GM12872 (cell line): ENCODE measurements at regions not wholly inside any gene's neighbourhood (a gene's known extent, or its start where the extent isn't known, plus 50 kb on each side); places are given as distances from the start of the nearest gene placed in this dataset.

ENCODE experiments used
- TF ChIP-seq, protein P1 (sequence below): IDR thresholded peaks from 3 replicates; pipeline ENCODE4 v1.5.1; 2011; ENCODE audit warnings: low read depth, mild to moderate bottlenecking, low read length, moderate library complexity; ENCODE audit not compliant: insufficient read depth

DNA sequence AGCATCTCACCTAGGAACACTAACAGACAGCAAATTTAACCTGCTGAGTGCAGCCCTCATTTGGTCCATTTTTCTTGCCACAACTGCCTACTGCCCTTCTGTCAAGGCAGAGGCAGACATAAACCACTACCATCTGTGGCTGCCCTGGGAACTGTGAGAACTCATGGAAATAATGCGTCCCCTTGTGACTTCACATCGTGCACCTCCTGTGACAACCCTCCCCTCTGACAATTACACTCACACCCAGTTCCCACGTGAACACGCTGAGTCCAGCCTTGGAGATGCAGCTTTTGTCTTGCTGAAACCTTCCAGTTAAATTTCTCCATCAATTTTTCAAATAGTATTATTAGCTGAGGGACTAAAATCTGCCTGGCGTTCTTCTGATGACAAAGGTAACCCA is 193.1 kb upstream of the KLF14 start:
- TF ChIP-seq, protein P1, sequence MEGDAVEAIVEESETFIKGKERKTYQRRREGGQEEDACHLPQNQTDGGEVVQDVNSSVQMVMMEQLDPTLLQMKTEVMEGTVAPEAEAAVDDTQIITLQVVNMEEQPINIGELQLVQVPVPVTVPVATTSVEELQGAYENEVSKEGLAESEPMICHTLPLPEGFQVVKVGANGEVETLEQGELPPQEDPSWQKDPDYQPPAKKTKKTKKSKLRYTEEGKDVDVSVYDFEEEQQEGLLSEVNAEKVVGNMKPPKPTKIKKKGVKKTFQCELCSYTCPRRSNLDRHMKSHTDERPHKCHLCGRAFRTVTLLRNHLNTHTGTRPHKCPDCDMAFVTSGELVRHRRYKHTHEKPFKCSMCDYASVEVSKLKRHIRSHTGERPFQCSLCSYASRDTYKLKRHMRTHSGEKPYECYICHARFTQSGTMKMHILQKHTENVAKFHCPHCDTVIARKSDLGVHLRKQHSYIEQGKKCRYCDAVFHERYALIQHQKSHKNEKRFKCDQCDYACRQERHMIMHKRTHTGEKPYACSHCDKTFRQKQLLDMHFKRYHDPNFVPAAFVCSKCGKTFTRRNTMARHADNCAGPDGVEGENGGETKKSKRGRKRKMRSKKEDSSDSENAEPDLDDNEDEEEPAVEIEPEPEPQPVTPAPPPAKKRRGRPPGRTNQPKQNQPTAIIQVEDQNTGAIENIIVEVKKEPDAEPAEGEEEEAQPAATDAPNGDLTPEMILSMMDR: no peak

DNA sequence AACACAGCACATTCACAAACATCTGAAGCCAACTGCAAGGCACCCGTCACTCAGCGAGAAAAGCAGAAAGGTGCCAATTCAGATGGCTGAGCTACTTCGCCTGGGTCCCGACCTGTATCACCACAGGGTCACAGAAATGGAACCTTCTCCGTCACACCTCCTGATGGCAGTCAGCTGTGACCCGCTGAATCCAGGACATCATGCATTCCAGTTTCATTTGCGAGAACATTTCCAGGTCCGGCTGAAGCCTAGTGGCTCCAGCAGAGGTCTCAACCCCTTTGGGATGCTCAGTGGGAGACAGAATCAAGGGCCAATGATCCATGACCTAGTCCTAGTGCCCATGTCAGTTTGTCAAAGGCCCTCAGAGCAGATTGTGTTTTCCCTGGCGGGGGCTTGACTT is 193.6 kb upstream of the KLF14 start:
- TF ChIP-seq, protein P1: no peak

DNA sequence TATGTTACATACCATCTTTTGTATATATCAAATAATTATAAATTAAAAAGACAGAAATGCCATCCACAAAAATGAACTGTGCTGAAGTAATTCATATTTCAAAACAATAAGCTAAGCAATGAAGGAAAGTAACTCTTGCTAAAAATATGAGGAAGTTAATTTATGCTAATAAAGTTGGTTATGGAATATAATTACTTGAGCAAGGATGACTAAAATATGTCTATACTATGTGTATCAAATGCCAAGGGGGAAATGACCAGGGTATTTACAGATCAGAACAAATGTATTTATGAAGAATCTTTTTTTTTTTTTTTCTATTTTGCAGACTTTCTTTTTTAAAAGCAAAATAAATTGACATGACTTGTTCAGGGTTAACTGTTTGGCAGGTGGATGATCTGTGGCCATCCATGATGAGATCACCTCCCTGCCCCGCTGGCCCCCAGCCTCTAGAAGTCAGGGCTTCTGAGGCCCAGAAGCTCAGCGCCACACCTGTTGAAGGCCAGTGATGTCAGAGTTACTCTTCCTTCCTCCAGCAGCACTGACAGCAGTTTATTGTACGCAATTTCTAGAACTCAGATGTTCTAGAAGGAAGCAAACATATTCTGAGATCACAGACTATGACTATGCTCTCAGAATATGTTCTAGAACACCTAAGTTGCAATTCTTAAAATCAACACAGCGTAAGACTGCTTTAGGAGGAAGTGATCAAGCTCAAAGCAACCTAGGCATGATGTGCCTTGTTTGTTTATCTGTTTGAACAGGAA is 196.1 kb upstream of the KLF14 start:
- TF ChIP-seq, protein P1: no peak

DNA sequence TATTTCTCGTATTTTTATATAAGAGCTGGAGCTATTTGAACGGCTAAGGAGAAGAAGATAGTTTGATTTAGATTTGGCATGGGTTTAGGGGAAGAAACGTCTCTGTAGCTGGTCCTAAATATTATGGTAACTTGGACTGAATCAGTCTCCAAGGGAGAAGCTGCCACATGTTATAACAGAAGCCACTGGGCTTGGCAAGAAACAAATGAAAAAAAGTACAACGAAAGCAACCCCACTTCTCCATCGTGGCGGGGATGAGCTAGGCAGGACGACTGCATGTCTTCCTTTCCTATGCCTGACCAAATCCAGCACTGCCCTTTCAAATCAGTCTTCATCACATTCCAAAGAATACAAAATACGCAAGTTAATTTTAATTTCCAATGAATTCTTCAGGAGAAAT is 196.7 kb upstream of the KLF14 start:
- TF ChIP-seq, protein P1: no peak

DNA sequence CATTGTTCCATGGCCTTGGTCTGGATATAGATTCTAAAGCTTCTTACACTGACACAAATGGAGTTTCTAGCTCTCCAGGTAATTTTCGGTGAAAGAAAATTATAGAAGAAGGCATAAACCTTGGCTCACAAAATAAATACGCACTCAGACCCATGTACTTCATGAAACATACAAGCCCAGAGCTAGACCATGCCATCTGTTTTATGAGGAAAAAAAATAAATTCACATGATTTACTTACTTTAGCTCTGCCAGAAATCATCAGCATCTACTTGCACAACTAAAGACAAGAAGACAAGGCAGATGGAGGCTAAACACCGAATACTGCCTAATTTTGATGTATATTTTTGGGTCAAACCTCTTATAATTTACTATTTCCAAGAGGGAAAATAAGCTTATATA is 197.4 kb upstream of the KLF14 start:
- TF ChIP-seq, protein P1: no peak

DNA sequence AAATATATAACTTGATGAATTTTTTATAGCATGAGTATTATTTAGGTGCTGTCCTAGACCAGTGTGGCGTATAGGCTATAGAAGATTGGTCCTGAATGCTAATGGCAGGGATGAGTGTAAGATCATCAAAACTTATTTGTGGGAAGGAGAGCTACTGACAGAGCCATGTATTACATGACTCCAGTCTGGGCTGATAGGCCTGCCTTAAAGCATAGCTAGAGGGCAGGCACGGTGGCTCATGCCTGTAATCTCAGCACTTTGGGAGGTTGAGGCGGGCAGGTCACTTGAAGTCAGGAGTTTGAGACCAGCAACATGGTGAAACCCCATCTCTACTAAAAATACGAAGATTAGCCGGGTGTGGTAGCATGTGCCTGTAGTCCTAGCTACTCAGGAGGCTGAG is 198.1 kb upstream of the KLF14 start:
- TF ChIP-seq, protein P1: no peak

DNA sequence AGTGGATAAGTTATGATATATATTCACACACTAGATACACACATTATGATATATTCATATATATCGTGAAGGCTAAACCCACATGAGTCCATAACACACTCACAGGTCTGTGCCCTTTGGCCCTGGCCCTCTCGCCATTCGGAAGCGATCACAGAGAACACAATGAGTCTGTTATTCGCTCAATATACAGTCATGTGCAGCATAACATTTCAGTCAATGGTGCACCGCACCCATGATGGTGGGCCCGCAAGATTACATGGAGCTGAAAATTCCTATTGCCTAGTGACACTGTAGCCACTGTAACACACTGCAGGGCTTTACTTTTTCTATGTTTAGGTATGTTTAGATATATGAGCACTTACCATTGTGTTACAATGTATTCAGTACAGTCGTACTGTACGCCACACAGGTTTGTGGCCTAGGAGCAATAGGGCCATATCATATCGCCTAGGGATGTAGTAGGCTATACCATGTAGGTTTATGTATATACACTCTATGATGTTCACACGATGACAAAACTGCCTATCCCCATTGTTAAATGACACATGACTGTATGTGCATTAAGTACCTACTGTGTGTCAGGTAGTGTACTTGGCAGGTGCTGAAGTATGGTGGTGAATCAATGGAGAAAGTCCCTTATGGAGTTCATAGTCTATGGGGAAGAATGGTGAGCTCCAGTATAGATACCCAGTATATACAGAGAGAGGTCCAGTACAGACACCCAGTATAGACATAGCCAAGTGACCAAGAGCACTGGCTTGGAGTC is 198.8 kb upstream of the KLF14 start:
- TF ChIP-seq, protein P1: no peak
